ENCODE measurements at regions not wholly inside any gene's neighbourhood (a gene's known extent, or its start where the extent isn't known, plus 50 kb on each side); places are given as distances from the start of the nearest gene placed in this dataset.

DNA sequence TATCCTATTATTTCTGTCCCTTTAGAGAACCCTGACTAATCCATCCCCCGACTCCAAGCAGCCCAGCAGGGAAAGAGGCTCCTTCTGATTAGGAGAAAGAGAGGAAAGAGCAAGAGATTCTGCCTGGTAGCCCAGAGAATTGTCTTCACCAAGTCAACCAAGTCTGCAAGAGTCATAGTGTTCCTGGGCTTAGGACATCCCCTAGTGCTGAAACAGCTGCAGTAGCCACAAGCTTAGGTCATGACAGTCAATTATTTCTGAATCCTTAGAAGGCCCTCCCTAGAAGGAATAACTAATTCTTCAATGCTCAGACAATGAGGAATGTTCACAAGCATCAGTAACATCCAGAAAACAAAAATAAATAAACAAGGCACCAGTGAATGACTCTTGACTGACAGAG is 480.3 kb upstream of the GRIA3 start:
- H3K36me3 ChIP-seq = no peaks in the 10 kb centered on the region
- TF ChIP-seq, protein P1, sequence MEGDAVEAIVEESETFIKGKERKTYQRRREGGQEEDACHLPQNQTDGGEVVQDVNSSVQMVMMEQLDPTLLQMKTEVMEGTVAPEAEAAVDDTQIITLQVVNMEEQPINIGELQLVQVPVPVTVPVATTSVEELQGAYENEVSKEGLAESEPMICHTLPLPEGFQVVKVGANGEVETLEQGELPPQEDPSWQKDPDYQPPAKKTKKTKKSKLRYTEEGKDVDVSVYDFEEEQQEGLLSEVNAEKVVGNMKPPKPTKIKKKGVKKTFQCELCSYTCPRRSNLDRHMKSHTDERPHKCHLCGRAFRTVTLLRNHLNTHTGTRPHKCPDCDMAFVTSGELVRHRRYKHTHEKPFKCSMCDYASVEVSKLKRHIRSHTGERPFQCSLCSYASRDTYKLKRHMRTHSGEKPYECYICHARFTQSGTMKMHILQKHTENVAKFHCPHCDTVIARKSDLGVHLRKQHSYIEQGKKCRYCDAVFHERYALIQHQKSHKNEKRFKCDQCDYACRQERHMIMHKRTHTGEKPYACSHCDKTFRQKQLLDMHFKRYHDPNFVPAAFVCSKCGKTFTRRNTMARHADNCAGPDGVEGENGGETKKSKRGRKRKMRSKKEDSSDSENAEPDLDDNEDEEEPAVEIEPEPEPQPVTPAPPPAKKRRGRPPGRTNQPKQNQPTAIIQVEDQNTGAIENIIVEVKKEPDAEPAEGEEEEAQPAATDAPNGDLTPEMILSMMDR (IDR thresholded peaks at IDR 0.05; ENCODE audit: low read depth, low read length) = no peak
- H3K27ac ChIP-seq = no peak overlapping the region
- no peaks in the 10 kb centered on the region for H3K27me3 ChIP-seq
- DNase-seq (ENCODE audit: low read depth in 1 of 2, low spot score in 1 of 2) = no peak
- H3K4me3 ChIP-seq = no peak overlapping the region
- no peaks in the 10 kb centered on the region for H3K4me1 ChIP-seq (ENCODE audit: low read depth)
- H3K9me3 ChIP-seq (ENCODE audit: low read depth) = no peaks in the 10 kb centered on the region

DNA sequence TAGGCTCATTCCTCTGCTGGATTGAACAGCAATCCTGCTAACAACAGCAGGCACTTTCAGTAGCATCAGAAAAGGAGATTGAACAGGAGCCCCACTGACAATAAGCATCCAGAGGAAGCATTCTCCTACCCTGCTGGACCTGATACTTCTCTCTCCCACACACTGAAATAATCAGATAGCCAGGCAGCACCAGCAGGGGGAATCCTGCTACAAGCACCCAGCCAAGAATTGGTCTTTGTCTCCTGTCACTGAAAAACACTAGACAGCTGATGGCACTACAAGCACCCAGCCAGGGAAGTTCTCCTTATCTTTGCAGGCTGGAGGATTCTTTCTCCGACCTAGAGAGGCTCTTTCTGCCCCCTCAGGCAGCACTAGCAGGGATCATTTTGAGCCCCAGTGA is 444.3 kb upstream of the GRIA3 start:
- no peak overlapping the region for H3K4me3 ChIP-seq
- no peaks in the 10 kb centered on the region for H3K27me3 ChIP-seq
- TF ChIP-seq, protein P1 (IDR thresholded peaks at IDR 0.05; ENCODE audit: low read depth, low read length) = no peak
- H3K36me3 ChIP-seq = no peaks in the 10 kb centered on the region
- H3K27ac ChIP-seq = no peak overlapping the region
- no peaks in the 10 kb centered on the region for H3K4me1 ChIP-seq (ENCODE audit: low read depth)
- peaks cover 2% of the 10 kb centered on the region for H3K9me3 ChIP-seq (ENCODE audit: low read depth)
- DNase-seq (ENCODE audit: low read depth in 1 of 2, low spot score in 1 of 2) = no peak

DNA sequence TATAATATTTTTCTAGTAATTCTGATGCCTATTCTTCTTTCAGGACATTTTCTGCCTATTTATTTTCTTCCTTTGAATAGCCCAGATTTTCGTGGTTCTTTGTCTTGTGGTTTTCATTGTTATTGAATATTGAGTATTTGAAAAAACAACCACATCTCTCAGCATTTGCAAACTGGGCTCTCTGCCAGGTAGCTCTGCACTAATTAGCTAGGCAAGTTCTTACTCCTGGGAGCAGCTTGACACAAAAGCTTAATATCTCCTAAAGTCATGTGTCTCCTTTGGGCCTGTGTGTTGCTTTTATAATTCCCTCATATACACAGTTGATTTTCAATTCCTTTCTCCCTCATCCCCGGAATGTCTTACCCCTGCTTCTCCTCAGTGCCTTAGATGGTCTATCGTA is 413.5 kb upstream of the GRIA3 start:
- no peak overlapping the region for H3K27ac ChIP-seq
- no peaks in the 10 kb centered on the region for H3K4me1 ChIP-seq (ENCODE audit: low read depth)
- TF ChIP-seq, protein P1 (IDR thresholded peaks at IDR 0.05; ENCODE audit: low read depth, low read length) = no peak
- no peaks in the 10 kb centered on the region for H3K36me3 ChIP-seq
- H3K27me3 ChIP-seq = no peaks in the 10 kb centered on the region
- H3K9me3 ChIP-seq (ENCODE audit: low read depth) = no peaks in the 10 kb centered on the region
- no peak for DNase-seq (ENCODE audit: low read depth in 1 of 2, low spot score in 1 of 2)
- H3K4me3 ChIP-seq = no peak overlapping the region

DNA sequence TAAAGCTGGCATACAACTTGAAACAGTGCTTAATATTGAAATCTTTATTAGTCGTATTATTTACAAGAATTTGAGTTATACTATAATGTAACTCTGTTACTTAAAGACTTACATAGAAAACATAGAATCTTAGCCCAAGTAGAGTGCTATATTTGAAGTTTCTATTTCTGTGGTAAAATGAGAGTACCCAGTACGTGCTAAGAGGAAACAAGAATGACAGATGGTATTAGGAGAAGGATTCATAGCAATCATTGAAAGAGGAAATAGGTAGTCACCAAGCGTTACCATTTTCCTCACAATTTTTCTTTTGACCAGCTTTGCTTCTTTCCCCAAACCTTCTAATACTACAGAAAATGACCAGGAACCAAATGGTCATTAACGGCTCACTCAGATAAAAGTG is 412.1 kb upstream of the GRIA3 start:
- H3K9me3 ChIP-seq (ENCODE audit: low read depth) = no peaks in the 10 kb centered on the region
- no peak overlapping the region for H3K4me3 ChIP-seq
- no peak overlapping the region for H3K27ac ChIP-seq
- TF ChIP-seq, protein P1 (IDR thresholded peaks at IDR 0.05; ENCODE audit: low read depth, low read length) = no peak
- no peaks in the 10 kb centered on the region for H3K4me1 ChIP-seq (ENCODE audit: low read depth)
- no peak for DNase-seq (ENCODE audit: low read depth in 1 of 2, low spot score in 1 of 2)
- H3K36me3 ChIP-seq = no peaks in the 10 kb centered on the region
- H3K27me3 ChIP-seq = no peaks in the 10 kb centered on the region

DNA sequence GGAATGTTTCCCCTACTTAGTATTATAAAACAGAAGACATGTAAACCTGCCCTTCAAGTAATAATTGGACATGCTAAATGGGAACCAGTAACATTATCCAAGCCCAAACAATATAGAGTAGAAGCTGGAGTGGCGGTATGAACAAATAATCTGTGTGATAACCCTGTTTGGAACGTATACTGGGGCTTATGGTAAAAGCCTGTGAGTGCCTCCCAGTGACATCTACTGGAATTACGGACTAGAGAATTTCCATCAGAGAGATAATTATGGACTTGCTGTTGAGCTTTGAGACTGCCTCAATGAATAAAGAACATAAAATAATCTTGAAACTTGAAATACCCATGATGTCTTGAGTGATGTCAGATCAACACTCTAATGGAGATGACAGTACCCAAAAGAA is 406.3 kb upstream of the GRIA3 start:
- no peak overlapping the region for H3K4me3 ChIP-seq
- DNase-seq (ENCODE audit: low read depth in 1 of 2, low spot score in 1 of 2) = no peak
- TF ChIP-seq, protein P1 (IDR thresholded peaks at IDR 0.05; ENCODE audit: low read depth, low read length) = no peak

DNA sequence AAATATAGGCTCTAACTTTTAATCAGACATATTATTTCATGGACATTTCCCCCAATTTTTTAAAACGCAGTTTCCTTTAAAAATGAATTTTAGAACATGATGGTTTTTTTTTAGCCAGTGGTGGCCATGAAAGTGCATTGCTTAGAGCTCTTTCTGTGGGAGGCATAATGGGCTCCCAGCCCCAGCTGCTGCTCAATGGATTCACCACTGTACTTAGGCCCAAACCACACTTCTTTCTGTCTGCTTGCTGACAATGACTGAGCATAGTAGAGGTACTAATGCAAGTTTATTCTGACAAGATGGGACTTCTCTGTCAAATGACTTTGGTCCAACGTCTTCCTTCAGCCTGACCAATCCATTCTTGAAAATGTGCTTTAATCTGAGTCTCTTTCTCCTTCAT is 400.2 kb upstream of the GRIA3 start:
- no peak for DNase-seq (ENCODE audit: low read depth in 1 of 2, low spot score in 1 of 2)
- no peak overlapping the region for H3K27ac ChIP-seq
- H3K36me3 ChIP-seq = no peaks in the 10 kb centered on the region
- TF ChIP-seq, protein P1 (IDR thresholded peaks at IDR 0.05; ENCODE audit: low read depth, low read length) = no peak
- H3K9me3 ChIP-seq (ENCODE audit: low read depth) = no peaks in the 10 kb centered on the region
- no peak overlapping the region for H3K4me3 ChIP-seq
- no peaks in the 10 kb centered on the region for H3K4me1 ChIP-seq (ENCODE audit: low read depth)
- H3K27me3 ChIP-seq = no peaks in the 10 kb centered on the region

More for the DNA sequence above, 406.3 kb upstream of the GRIA3 start:
- Histone ChIP-seq H3K27ac (no peak overlapping the region), H3K36me3 (no peaks in the 10 kb centered on the region), H3K9me3 (ENCODE audit: low read depth) (no peaks in the 10 kb centered on the region), H3K27me3 (no peaks in the 10 kb centered on the region), H3K4me1 (ENCODE audit: low read depth) (no peaks in the 10 kb centered on the region)

All from cardiac muscle cell (in vitro differentiated cells and primary cell).